ENCODE measurements at regions not wholly inside any gene's neighbourhood (a gene's known extent, or its start where the extent isn't known, plus 50 kb on each side); places are given as distances from the start of the nearest gene placed in this dataset.

- no peaks in the 10 kb centered on the region for H3K9me3 ChIP-seq (ENCODE audit: control insufficient read depth in 2 of 2, insufficient read depth in 1 of 2, low read depth in 1 of 2, low read length in 1 of 2)
- no peak overlapping the region for H3K27ac ChIP-seq (ENCODE audit: low read depth in 1 of 3, low read length in 2 of 3)
- H3K27me3 ChIP-seq (ENCODE audit: control insufficient read depth in 3 of 3, insufficient read depth in 3 of 3, low read length in 3 of 3) = no peaks in the 10 kb centered on the region
- H3K4me3 ChIP-seq (ENCODE audit: low read depth in 1 of 3, low read length in 3 of 3) = no peak overlapping the region
- peaks cover 0 to 21% (median 2%) of the 10 kb centered on the region in 3 donors for H3K4me1 ChIP-seq (ENCODE audit: control insufficient read depth in 3 of 3, insufficient read depth in 2 of 3, low read depth in 1 of 3, low read length in 2 of 3)
- WGBS, 3 donors = 95 to 97% (median 96%) methylated on average over 3 of the region's 3 CpGs
- FAIRE-seq (no peak), DNase-seq (no peak)
- no peaks in the 10 kb centered on the region for H3K36me3 ChIP-seq (ENCODE audit: control insufficient read depth in 3 of 3, insufficient read depth in 2 of 3, low read depth in 1 of 3, low read length in 3 of 3)
Measured at GRCh38 chr11:109983358-109983757, 109.8 kb upstream of the ZC3H12C start.

GRCh38 chr11:109984634-109985289 is 108.4 kb upstream of the ZC3H12C start:
- H3K27me3 ChIP-seq (ENCODE audit: control insufficient read depth in 3 of 3, insufficient read depth in 3 of 3, low read length in 3 of 3) = no peaks in the 10 kb centered on the region
- 34 to 56% (median 36%) methylated on average over 6 of the region's 6 CpGs for WGBS, 3 donors
- no peaks in the 10 kb centered on the region for H3K9me3 ChIP-seq (ENCODE audit: control insufficient read depth in 2 of 2, insufficient read depth in 1 of 2, low read depth in 1 of 2, low read length in 1 of 2)
- no peak overlapping the region for H3K27ac ChIP-seq (ENCODE audit: low read depth in 1 of 3, low read length in 2 of 3)
- H3K36me3 ChIP-seq (ENCODE audit: control insufficient read depth in 3 of 3, insufficient read depth in 2 of 3, low read depth in 1 of 3, low read length in 3 of 3) = no peaks in the 10 kb centered on the region
- DNase-seq (peak in 1 of 2 donors; percentile 40), FAIRE-seq (no peak)
- H3K4me3 ChIP-seq (ENCODE audit: low read depth in 1 of 3, low read length in 3 of 3) = no peak overlapping the region
- H3K4me1 ChIP-seq (ENCODE audit: control insufficient read depth in 3 of 3, insufficient read depth in 2 of 3, low read depth in 1 of 3, low read length in 2 of 3) = peaks cover 0 to 21% (median 2%) of the 10 kb centered on the region in 3 donors

GRCh38 chr11:109986488-109986887 is 106.7 kb upstream of the ZC3H12C start:
- Histone ChIP-seq H3K4me1 (ENCODE audit: control insufficient read depth in 3 of 3, insufficient read depth in 2 of 3, low read depth in 1 of 3, low read length in 2 of 3) (peaks cover 0 to 14% (median 2%) of the 10 kb centered on the region in 3 donors), H3K36me3 (ENCODE audit: control insufficient read depth in 3 of 3, insufficient read depth in 2 of 3, low read depth in 1 of 3, low read length in 3 of 3) (no peaks in the 10 kb centered on the region), H3K27ac (ENCODE audit: low read depth in 1 of 3, low read length in 2 of 3) (no peak overlapping the region), H3K4me3 (ENCODE audit: low read depth in 1 of 3, low read length in 3 of 3) (no peak overlapping the region), H3K27me3 (ENCODE audit: control insufficient read depth in 3 of 3, insufficient read depth in 3 of 3, low read length in 3 of 3) (peaks cover 0 to 2% (median 0%) of the 10 kb centered on the region in 3 donors), H3K9me3 (ENCODE audit: control insufficient read depth in 2 of 2, insufficient read depth in 1 of 2, low read depth in 1 of 2, low read length in 1 of 2) (no peaks in the 10 kb centered on the region)
- 78 to 88% (median 84%) methylated on average over 1 of the region's 1 CpG for WGBS, 3 donors
- FAIRE-seq (no peak), DNase-seq (no peak)

GRCh38 chr11:109991835-109992234 is 101.4 kb upstream of the ZC3H12C start:
- WGBS, 3 donors = 92 to 98% (median 93%) methylated on average over 1 of the region's 1 CpG
- H3K4me1 ChIP-seq (ENCODE audit: control insufficient read depth in 3 of 3, insufficient read depth in 2 of 3, low read depth in 1 of 3, low read length in 2 of 3) = no peaks in the 10 kb centered on the region
- H3K36me3 ChIP-seq (ENCODE audit: control insufficient read depth in 3 of 3, insufficient read depth in 2 of 3, low read depth in 1 of 3, low read length in 3 of 3) = no peaks in the 10 kb centered on the region
- no peaks in the 10 kb centered on the region for H3K9me3 ChIP-seq (ENCODE audit: control insufficient read depth in 2 of 2, insufficient read depth in 1 of 2, low read depth in 1 of 2, low read length in 1 of 2)
- FAIRE-seq (no peak), DNase-seq (no peak)
- no peak overlapping the region for H3K4me3 ChIP-seq (ENCODE audit: low read depth in 1 of 3, low read length in 3 of 3)
- H3K27ac ChIP-seq (ENCODE audit: low read depth in 1 of 3, low read length in 2 of 3) = no peak overlapping the region
- H3K27me3 ChIP-seq (ENCODE audit: control insufficient read depth in 3 of 3, insufficient read depth in 3 of 3, low read length in 3 of 3) = peaks cover 0 to 2% (median 0%) of the 10 kb centered on the region in 3 donors

GRCh38 chr11:109993786-109994185 is 99.4 kb upstream of the ZC3H12C start:
- no peaks in the 10 kb centered on the region for H3K36me3 ChIP-seq (ENCODE audit: control insufficient read depth in 3 of 3, insufficient read depth in 2 of 3, low read depth in 1 of 3, low read length in 3 of 3)
- H3K4me1 ChIP-seq (ENCODE audit: control insufficient read depth in 3 of 3, insufficient read depth in 2 of 3, low read depth in 1 of 3, low read length in 2 of 3) = no peaks in the 10 kb centered on the region
- H3K4me3 ChIP-seq (ENCODE audit: low read depth in 1 of 3, low read length in 3 of 3) = no peak overlapping the region
- 97 to 100% (median 97%) methylated on average over 1 of the region's 1 CpG for WGBS, 3 donors
- no peak overlapping the region for H3K27ac ChIP-seq (ENCODE audit: low read depth in 1 of 3, low read length in 2 of 3)
- H3K9me3 ChIP-seq (ENCODE audit: control insufficient read depth in 2 of 2, insufficient read depth in 1 of 2, low read depth in 1 of 2, low read length in 1 of 2) = no peaks in the 10 kb centered on the region
- FAIRE-seq (no peak), DNase-seq (no peak)
- peaks cover 0 to 2% (median 0%) of the 10 kb centered on the region in 3 donors for H3K27me3 ChIP-seq (ENCODE audit: control insufficient read depth in 3 of 3, insufficient read depth in 3 of 3, low read length in 3 of 3)

- Histone ChIP-seq H3K9me3 (ENCODE audit: control insufficient read depth in 2 of 2, insufficient read depth in 1 of 2, low read depth in 1 of 2, low read length in 1 of 2) (no peaks in the 10 kb centered on the region), H3K4me3 (ENCODE audit: low read depth in 1 of 3, low read length in 3 of 3) (no peak overlapping the region), H3K27ac (ENCODE audit: low read depth in 1 of 3, low read length in 2 of 3) (no peak overlapping the region), H3K27me3 (ENCODE audit: control insufficient read depth in 3 of 3, insufficient read depth in 3 of 3, low read length in 3 of 3) (peaks cover 0 to 2% (median 0%) of the 10 kb centered on the region in 3 donors), H3K4me1 (ENCODE audit: control insufficient read depth in 3 of 3, insufficient read depth in 2 of 3, low read depth in 1 of 3, low read length in 2 of 3) (no peaks in the 10 kb centered on the region), H3K36me3 (ENCODE audit: control insufficient read depth in 3 of 3, insufficient read depth in 2 of 3, low read depth in 1 of 3, low read length in 3 of 3) (no peaks in the 10 kb centered on the region)
- WGBS, 3 donors = 76 to 90% (median 90%) methylated on average over 6 of the region's 6 CpGs
- no peak for DNase-seq
- FAIRE-seq = no peak
Measured at GRCh38 chr11:109994907-109995306, 98.3 kb upstream of the ZC3H12C start.

GRCh38 chr11:109996060-109996459 is 97.1 kb upstream of the ZC3H12C start:
- Histone ChIP-seq H3K27ac (ENCODE audit: low read depth in 1 of 3, low read length in 2 of 3) (no peak overlapping the region), H3K4me1 (ENCODE audit: control insufficient read depth in 3 of 3, insufficient read depth in 2 of 3, low read depth in 1 of 3, low read length in 2 of 3) (no peaks in the 10 kb centered on the region), H3K4me3 (ENCODE audit: low read depth in 1 of 3, low read length in 3 of 3) (no peak overlapping the region), H3K36me3 (ENCODE audit: control insufficient read depth in 3 of 3, insufficient read depth in 2 of 3, low read depth in 1 of 3, low read length in 3 of 3) (no peaks in the 10 kb centered on the region), H3K27me3 (ENCODE audit: control insufficient read depth in 3 of 3, insufficient read depth in 3 of 3, low read length in 3 of 3) (no peaks in the 10 kb centered on the region), H3K9me3 (ENCODE audit: control insufficient read depth in 2 of 2, insufficient read depth in 1 of 2, low read depth in 1 of 2, low read length in 1 of 2) (no peaks in the 10 kb centered on the region)
- FAIRE-seq (no peak), DNase-seq (no peak)

GRCh38 chr11:109998921-109999320 is 94.3 kb upstream of the ZC3H12C start:
- H3K4me3 ChIP-seq (ENCODE audit: low read depth in 1 of 3, low read length in 3 of 3) = no peak overlapping the region
- H3K27ac ChIP-seq (ENCODE audit: low read depth in 1 of 3, low read length in 2 of 3) = no peak overlapping the region
- WGBS, 3 donors = 87 to 92% (median 92%) methylated on average over 3 of the region's 3 CpGs
- H3K36me3 ChIP-seq (ENCODE audit: control insufficient read depth in 3 of 3, insufficient read depth in 2 of 3, low read depth in 1 of 3, low read length in 3 of 3) = no peaks in the 10 kb centered on the region
- FAIRE-seq = no peak
- no peaks in the 10 kb centered on the region for H3K27me3 ChIP-seq (ENCODE audit: control insufficient read depth in 3 of 3, insufficient read depth in 3 of 3, low read length in 3 of 3)
- H3K4me1 ChIP-seq (ENCODE audit: control insufficient read depth in 3 of 3, insufficient read depth in 2 of 3, low read depth in 1 of 3, low read length in 2 of 3) = no peaks in the 10 kb centered on the region
- H3K9me3 ChIP-seq (ENCODE audit: control insufficient read depth in 2 of 2, insufficient read depth in 1 of 2, low read depth in 1 of 2, low read length in 1 of 2) = no peaks in the 10 kb centered on the region
- no peak for DNase-seq

- no peak overlapping the region for H3K4me3 ChIP-seq (ENCODE audit: low read depth in 1 of 3, low read length in 3 of 3)
- no peaks in the 10 kb centered on the region for H3K27me3 ChIP-seq (ENCODE audit: control insufficient read depth in 3 of 3, insufficient read depth in 3 of 3, low read length in 3 of 3)
- WGBS, 3 donors = 53 to 70% (median 64%) methylated on average over 6 of the region's 6 CpGs
- H3K4me1 ChIP-seq (ENCODE audit: control insufficient read depth in 3 of 3, insufficient read depth in 2 of 3, low read depth in 1 of 3, low read length in 2 of 3) = no peaks in the 10 kb centered on the region
- H3K36me3 ChIP-seq (ENCODE audit: control insufficient read depth in 3 of 3, insufficient read depth in 2 of 3, low read depth in 1 of 3, low read length in 3 of 3) = no peaks in the 10 kb centered on the region
- H3K27ac ChIP-seq (ENCODE audit: low read depth in 1 of 3, low read length in 2 of 3) = no peak overlapping the region
- DNase-seq = peak in 1 of 2 donors; percentile 18
- FAIRE-seq = no peak
- no peaks in the 10 kb centered on the region for H3K9me3 ChIP-seq (ENCODE audit: control insufficient read depth in 2 of 2, insufficient read depth in 1 of 2, low read depth in 1 of 2, low read length in 1 of 2)
Measured at GRCh38 chr11:110000031-110000502, 93.1 kb upstream of the ZC3H12C start.
